WI38 (cell line): ENCODE measurements at regions not wholly inside any gene's neighbourhood (a gene's known extent, or its start where the extent isn't known, plus 50 kb on each side); places are given as distances from the start of the nearest gene placed in this dataset.
"Not testable (repeated sequence)": the region's sequence is repeated elsewhere in the genome, so short reads cannot be mapped to it uniquely, and the experiment has no call there.

Experiments used
- H3K4me3 ChIP-seq: 2 replicates; pipeline ENCODE4 v1.5.1; 2011; ENCODE audit warnings: low read depth, mild to moderate bottlenecking, control low read depth, low read length
- CTCF ChIP-seq: IDR thresholded peaks from 2 replicates; pipeline ENCODE4 v1.5.1; 2012; ENCODE audit warnings: low read depth, mild to moderate bottlenecking, control low read depth, low read length

GRCh38 chr3:115204475-115204874, 57.4 kb upstream of the ZBTB20 start:
- no peak overlapping the region for H3K4me3 ChIP-seq
- TF ChIP-seq CTCF, result no peak

GRCh38 chr3:115208066-115208750, 61.1 kb upstream of the ZBTB20 start:
- no peak overlapping the region for H3K4me3 ChIP-seq
- no peak for TF ChIP-seq CTCF

- H3K4me3 ChIP-seq, result no peak overlapping the region
- no peak for TF ChIP-seq CTCF
These were observed 64.9 kb upstream of the ZBTB20 start for GRCh38 chr3:115211810-115212492.

GRCh38 chr3:115212615-115213014, 65.5 kb upstream of the ZBTB20 start:
- no peak overlapping the region for H3K4me3 ChIP-seq
- TF ChIP-seq CTCF, result no peak

GRCh38 chr3:115213052-115213451, 66.0 kb upstream of the ZBTB20 start:
- H3K4me3 ChIP-seq, result not testable (repeated sequence)

- no peak for TF ChIP-seq CTCF
- H3K4me3 ChIP-seq, result no peak overlapping the region
These were observed 70.2 kb upstream of the ZBTB20 start for GRCh38 chr3:115217292-115217677.

- peak; percentile 21; the same call in 1 of the 2 replicates for TF ChIP-seq CTCF
- no peak overlapping the region for H3K4me3 ChIP-seq
These were observed 70.8 kb upstream of the ZBTB20 start for GRCh38 chr3:115217678-115218451.
